ENCODE measurements at regions not wholly inside any gene's neighbourhood (a gene's known extent, or its start where the extent isn't known, plus 50 kb on each side); places are given as distances from the start of the nearest gene placed in this dataset.

- TF ChIP-seq CHD7 (IDR thresholded peaks at IDR 0.05; ENCODE audit: insufficient replicate concordance, low read length) (no peak), SIX5 (IDR thresholded peaks at IDR 0.05; ENCODE audit: low read depth, low read length) (no peak), NANOG (IDR thresholded peaks at IDR 0.05; ENCODE audit: insufficient read depth, low read depth, low read length, poor library complexity, severe bottlenecking) (no peak), CBX8 (IDR thresholded peaks at IDR 0.05; ENCODE audit: borderline replicate concordance, low read depth, low read length) (no peak)
Measured at GRCh38 chr13:109883181-109884180, 97.1 kb upstream of the IRS2 start (continued).

Measured in H1 (cell line).